ENCODE measurements at regions not wholly inside any gene's neighbourhood (a gene's known extent, or its start where the extent isn't known, plus 50 kb on each side); places are given as distances from the start of the nearest gene placed in this dataset.

- no peaks in the 10 kb centered on the region for H4K20me1 ChIP-seq (ENCODE audit: control insufficient read depth, insufficient read depth, low read depth, low read length)
- peaks cover 41% of the 10 kb centered on the region for H3K4me1 ChIP-seq (ENCODE audit: control insufficient read depth, low read length)
- H3K36me3 ChIP-seq (ENCODE audit: control insufficient read depth, low read length): no peaks in the 10 kb centered on the region
- no peaks in the 10 kb centered on the region for H3K9me2 ChIP-seq (replicated peaks; ENCODE audit: control insufficient read depth, low read length)
- no peaks in the 10 kb centered on the region for H3K27me3 ChIP-seq (ENCODE audit: control insufficient read depth, low read length)
- H3F3A ChIP-seq (ENCODE audit: control insufficient read depth, insufficient read depth): 0 out of 2 replicates have a peak, but pooled peaks cover 2% of the 10 kb centered on the region
- no peaks in the 10 kb centered on the region for H3K9me3 ChIP-seq (ENCODE audit: control insufficient read depth, insufficient read depth, low read length)
- no peak overlapping the region for H3K4me2 ChIP-seq (ENCODE audit: low read length)
- H3K27ac ChIP-seq (ENCODE audit: low read depth, low read length): no peak overlapping the region
- no peak overlapping the region for H3K4me3 ChIP-seq (ENCODE audit: low read length)
- no peaks in the 10 kb centered on the region for H3K79me2 ChIP-seq (ENCODE audit: control insufficient read depth, low read length)
- TF ChIP-seq CTCF (IDR thresholded peaks at IDR 0.05; ENCODE audit: low read depth, low read length, poor library complexity, severe bottlenecking) (no peak), EZH2phosphoT487 (IDR thresholded peaks at IDR 0.05; ENCODE audit: borderline replicate concordance, low read length) (no peak)
These were observed 71.8 kb upstream of the TP53I11 start for GRCh38 chr11:45022294-45023064.

GRCh38 chr11:45023065-45023365, 72.3 kb upstream of the TP53I11 start:
- H3K4me1 ChIP-seq (ENCODE audit: control insufficient read depth, low read length): peaks cover 41% of the 10 kb centered on the region
- TF ChIP-seq EZH2phosphoT487 (IDR thresholded peaks at IDR 0.05; ENCODE audit: borderline replicate concordance, low read length) (no peak), CTCF (IDR thresholded peaks at IDR 0.05; ENCODE audit: low read depth, low read length, poor library complexity, severe bottlenecking) (no peak)
- H3K4me2 ChIP-seq (ENCODE audit: low read length): no peak overlapping the region
- no peaks in the 10 kb centered on the region for H3K27me3 ChIP-seq (ENCODE audit: control insufficient read depth, low read length)
- H3K9me2 ChIP-seq (replicated peaks; ENCODE audit: control insufficient read depth, low read length): no peaks in the 10 kb centered on the region
- H3K4me3 ChIP-seq (ENCODE audit: low read length): no peak overlapping the region
- H3K79me2 ChIP-seq (ENCODE audit: control insufficient read depth, low read length): no peaks in the 10 kb centered on the region
- no peaks in the 10 kb centered on the region for H3K9me3 ChIP-seq (ENCODE audit: control insufficient read depth, insufficient read depth, low read length)
- H3K36me3 ChIP-seq (ENCODE audit: control insufficient read depth, low read length): no peaks in the 10 kb centered on the region
- H3F3A ChIP-seq (ENCODE audit: control insufficient read depth, insufficient read depth): 0 out of 2 replicates have a peak, but pooled peaks cover 2% of the 10 kb centered on the region
- no peaks in the 10 kb centered on the region for H4K20me1 ChIP-seq (ENCODE audit: control insufficient read depth, insufficient read depth, low read depth, low read length)
- H3K27ac ChIP-seq (ENCODE audit: low read depth, low read length): no peak overlapping the region

- no peak overlapping the region for H3K27ac ChIP-seq (ENCODE audit: low read depth, low read length)
These were observed 73.6 kb upstream of the TP53I11 start for GRCh38 chr11:45024316-45024715.

More at GRCh38 chr11:45024316-45024715, 73.6 kb upstream of the TP53I11 start:
- 0 out of 2 replicates have a peak, but pooled peaks cover 2% of the 10 kb centered on the region for H3F3A ChIP-seq (ENCODE audit: control insufficient read depth, insufficient read depth)
- TF ChIP-seq EZH2phosphoT487 (IDR thresholded peaks at IDR 0.05; ENCODE audit: borderline replicate concordance, low read length): no peak
- TF ChIP-seq CTCF (IDR thresholded peaks at IDR 0.05; ENCODE audit: low read depth, low read length, poor library complexity, severe bottlenecking): no peak
- no peaks in the 10 kb centered on the region for H3K79me2 ChIP-seq (ENCODE audit: control insufficient read depth, low read length)
- no peaks in the 10 kb centered on the region for H4K20me1 ChIP-seq (ENCODE audit: control insufficient read depth, insufficient read depth, low read depth, low read length)
- H3K36me3 ChIP-seq (ENCODE audit: control insufficient read depth, low read length): no peaks in the 10 kb centered on the region
- no peaks in the 10 kb centered on the region for H3K9me2 ChIP-seq (replicated peaks; ENCODE audit: control insufficient read depth, low read length)
- no peak overlapping the region for H3K4me2 ChIP-seq (ENCODE audit: low read length)
- H3K9me3 ChIP-seq (ENCODE audit: control insufficient read depth, insufficient read depth, low read length): no peaks in the 10 kb centered on the region
- peaks cover 53% of the 10 kb centered on the region for H3K4me1 ChIP-seq (ENCODE audit: control insufficient read depth, low read length)
- no peaks in the 10 kb centered on the region for H3K27me3 ChIP-seq (ENCODE audit: control insufficient read depth, low read length)
- no peak overlapping the region for H3K4me3 ChIP-seq (ENCODE audit: low read length)

Data from DOHH2 (cell line).